Right lobe of liver (tissue), 6 donors: ENCODE measurements at regions not wholly inside any gene's neighbourhood (a gene's known extent, or its start where the extent isn't known, plus 50 kb on each side); places are given as distances from the start of the nearest gene placed in this dataset.

ENCODE experiments used
- ATAC-seq, 4 donors: fragments of 200-7000 bp; cut with Tn5 transposase; one replicate each; pipeline ENCODE4 v1.9.1; 2020; ENCODE audit warnings: mild to moderate bottlenecking in 4 of 4, moderate library complexity in 4 of 4
- DNase-seq, 3 donors: peaks; one replicate each; pipeline ENCODE4 v3.0.0-alpha.2; 2020
- H3K27ac ChIP-seq, 3 donors: fragments of 200-600 bp; one replicate each; pipeline ENCODE4 v1.8.0; 2022
- H3K27me3 ChIP-seq, 2 donors: fragments of 200-600 bp; one replicate each; pipeline ENCODE4 v1.8.0; 2022
- H3K36me3 ChIP-seq, 4 donors: fragments of 200-600 bp; sonication (generic) in 1 of 4; one replicate each; pipeline versions ENCODE4 v1.5.1 to v1.8.0; 2017 to 2022; ENCODE audit warnings: control low read depth in 1 of 4
- H3K4me1 ChIP-seq, 4 donors: fragments of 200-600 bp; sonication (generic) in 1 of 4; one replicate each; pipeline versions ENCODE4 v1.5.1 to v1.8.0; 2017 to 2022; ENCODE audit warnings: control low read depth in 1 of 4
- H3K4me3 ChIP-seq, 3 donors: fragments of 200-600 bp; one replicate each; pipeline ENCODE4 v1.8.0; 2022
- H3K9me3 ChIP-seq, 4 donors: fragments of 200-600 bp; sonication (generic) in 1 of 4; one replicate each; pipeline versions ENCODE4 v1.5.1 to v1.8.0; 2017 to 2022; ENCODE audit warnings: control low read depth in 1 of 4
- POLR2A ChIP-seq: fragments of 450-650 bp; IDR thresholded peaks from one replicate; pipeline ENCODE4 v1.6.1; 2017; ENCODE audit warnings: antibody characterized with exemption, mild to moderate bottlenecking
- WGBS: methylation state at CpG from one replicate; pipeline ENCODE4 v1.1.6; 2018; ENCODE audit warnings: low coverage, low lambda C conversion rate; ENCODE audit not compliant: insufficient coverage; ENCODE audit errors: missing lambda C conversion rate; 5-methylcytosine and 5-hydroxymethylcytosine counted together
- intact Hi-C, 2 donors: fragments of 100-400 bp; cut with DNase I; formaldehyde crosslinking; loops; one replicate each; pipeline versions ENCODE4 v1.11.2 to v1.14.1; 2022
- TF ChIP-seq, protein P1 (sequence below), 4 donors: fragments of 200-600 bp in 3 of 4; fragments of 450-650 bp in 1 of 4; IDR thresholded peaks; one replicate each; pipeline versions ENCODE4 v1.5.1 to v1.8.0; 2016 to 2022; ENCODE audit warnings: antibody characterized with exemption in 4 of 4, mild to moderate bottlenecking in 2 of 4
- donor health status: DM: no; HTN: yes; CAD: no.
- donor health status: DM: no; HTN: no; CAD: no.
- donor health status: DM: no; HTN: no; CAD: no.
- donor health status: DM: no; HTN: yes; CAD: no.
- donor health status: DM: no; HTN: yes; CAD: no.

DNA sequence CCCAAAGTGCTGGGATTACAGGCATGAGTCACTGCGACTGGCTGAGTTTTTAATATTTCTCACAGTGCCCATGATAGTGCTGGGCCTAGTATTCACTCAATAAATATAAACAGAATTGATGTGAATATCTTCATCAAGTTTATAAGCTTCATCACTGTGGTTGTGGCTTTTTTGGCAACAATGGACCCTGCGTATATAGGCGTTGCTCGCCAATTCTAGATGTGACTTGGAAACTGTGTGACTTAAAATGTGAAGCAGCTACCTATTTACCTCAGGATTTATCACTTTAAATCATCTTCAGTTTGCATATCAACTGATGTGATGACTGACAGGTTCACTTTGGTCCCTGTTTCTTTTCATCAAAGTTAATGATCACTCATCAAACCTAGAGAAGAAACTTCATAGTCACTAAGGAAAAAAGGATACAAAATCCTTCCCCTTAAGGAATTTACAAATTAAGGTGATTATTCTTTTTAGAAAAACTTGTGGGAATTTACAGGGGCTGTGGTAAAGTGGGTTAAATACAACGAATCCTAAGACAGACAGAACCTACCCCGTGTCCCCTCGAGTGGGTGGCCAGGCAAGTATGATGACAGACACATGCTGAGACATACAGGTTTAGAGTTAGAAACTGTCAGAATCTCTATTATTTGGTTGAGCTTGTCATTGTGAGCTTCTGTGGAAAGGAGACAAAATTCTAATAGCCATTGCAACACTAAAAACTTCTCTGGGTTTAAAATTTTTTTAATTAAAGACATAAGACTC lies 101.3 kb downstream of the AKAP11 start:
- no peak for TF ChIP-seq POLR2A
- TF ChIP-seq, protein P1, sequence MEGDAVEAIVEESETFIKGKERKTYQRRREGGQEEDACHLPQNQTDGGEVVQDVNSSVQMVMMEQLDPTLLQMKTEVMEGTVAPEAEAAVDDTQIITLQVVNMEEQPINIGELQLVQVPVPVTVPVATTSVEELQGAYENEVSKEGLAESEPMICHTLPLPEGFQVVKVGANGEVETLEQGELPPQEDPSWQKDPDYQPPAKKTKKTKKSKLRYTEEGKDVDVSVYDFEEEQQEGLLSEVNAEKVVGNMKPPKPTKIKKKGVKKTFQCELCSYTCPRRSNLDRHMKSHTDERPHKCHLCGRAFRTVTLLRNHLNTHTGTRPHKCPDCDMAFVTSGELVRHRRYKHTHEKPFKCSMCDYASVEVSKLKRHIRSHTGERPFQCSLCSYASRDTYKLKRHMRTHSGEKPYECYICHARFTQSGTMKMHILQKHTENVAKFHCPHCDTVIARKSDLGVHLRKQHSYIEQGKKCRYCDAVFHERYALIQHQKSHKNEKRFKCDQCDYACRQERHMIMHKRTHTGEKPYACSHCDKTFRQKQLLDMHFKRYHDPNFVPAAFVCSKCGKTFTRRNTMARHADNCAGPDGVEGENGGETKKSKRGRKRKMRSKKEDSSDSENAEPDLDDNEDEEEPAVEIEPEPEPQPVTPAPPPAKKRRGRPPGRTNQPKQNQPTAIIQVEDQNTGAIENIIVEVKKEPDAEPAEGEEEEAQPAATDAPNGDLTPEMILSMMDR (IDR thresholded peaks at IDR 0.05) = no peak
- no peaks in the 10 kb centered on the region for H3K4me1 ChIP-seq
- no peaks in the 10 kb centered on the region for H3K36me3 ChIP-seq
- no peak overlapping the region for H3K4me3 ChIP-seq
- WGBS = 62% methylated on average over 7 of the region's 7 CpGs
- H3K27ac ChIP-seq = no peak overlapping the region
- no peaks in the 10 kb centered on the region for H3K27me3 ChIP-seq
- DNase-seq (no peak), ATAC-seq (no peak)
- intact Hi-C loops = no loop called here
- H3K9me3 ChIP-seq = no peaks in the 10 kb centered on the region

DNA sequence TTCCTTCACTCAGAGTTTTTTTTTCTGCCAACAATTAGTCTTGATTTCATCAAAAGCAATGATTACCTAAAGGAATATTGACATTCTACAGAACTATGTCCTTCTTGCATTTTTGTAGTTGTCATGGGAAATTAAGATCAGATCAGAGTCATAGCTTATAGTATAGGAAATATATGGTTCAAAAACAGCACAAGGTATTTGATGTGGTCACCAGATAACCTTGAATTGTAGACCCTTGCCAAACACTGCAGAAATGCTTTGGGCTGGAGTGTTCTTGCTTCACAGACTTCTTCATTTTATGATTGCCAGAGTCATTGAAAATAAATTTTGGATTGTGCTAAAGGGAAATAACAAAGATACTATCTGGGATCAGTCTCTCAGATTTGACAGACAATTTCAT lies 103.7 kb downstream of the AKAP11 start:
- intact Hi-C loops = no loop called here
- DNase-seq (no peak), ATAC-seq (no peak)
- Histone ChIP-seq H3K4me3 (no peak overlapping the region), H3K27ac (no peak overlapping the region), H3K4me1 (no peaks in the 10 kb centered on the region), H3K9me3 (no peaks in the 10 kb centered on the region), H3K36me3 (no peaks in the 10 kb centered on the region), H3K27me3 (no peaks in the 10 kb centered on the region)
- no peak for TF ChIP-seq POLR2A
- TF ChIP-seq, protein P1 (IDR thresholded peaks at IDR 0.05) = no peak

DNA sequence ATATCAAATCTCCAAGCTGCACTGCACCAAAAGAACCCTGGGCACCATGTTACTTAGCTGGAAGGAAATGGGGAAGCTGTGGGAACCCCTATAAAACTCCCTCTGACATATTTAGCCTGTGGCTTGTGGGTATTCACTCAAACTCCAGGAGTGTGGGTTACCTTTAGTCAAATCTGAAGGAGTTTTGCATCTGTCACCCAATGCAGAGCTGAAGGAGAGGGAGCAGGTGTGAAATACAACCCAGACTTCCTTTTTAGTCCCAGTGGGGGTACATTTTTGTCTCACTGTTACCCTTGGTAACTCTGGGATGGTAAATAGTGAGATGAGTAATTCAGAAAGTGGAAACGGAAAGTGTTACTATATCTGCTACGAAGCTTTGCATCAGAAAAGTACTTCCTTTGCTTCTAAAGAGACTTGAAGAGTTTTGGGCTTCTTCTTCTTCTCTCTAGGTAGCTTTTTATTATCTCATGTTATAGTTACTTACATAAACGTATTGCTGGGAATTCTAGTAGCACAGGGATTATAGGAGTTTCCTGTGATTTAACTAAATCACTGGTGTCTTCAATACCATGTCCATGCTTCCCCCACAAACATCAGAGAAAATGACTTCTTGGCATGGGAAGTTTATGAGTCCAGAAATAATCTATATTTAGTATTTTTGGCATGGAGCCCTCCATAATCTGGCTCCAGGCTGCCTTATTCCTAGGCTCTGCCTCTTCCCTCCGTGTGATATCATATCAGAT lies 105.9 kb downstream of the AKAP11 start:
- no peaks in the 10 kb centered on the region for H3K36me3 ChIP-seq
- no peaks in the 10 kb centered on the region for H3K27me3 ChIP-seq
- no peak overlapping the region for H3K4me3 ChIP-seq
- intact Hi-C loops = no loop called here
- TF ChIP-seq, protein P1 (IDR thresholded peaks at IDR 0.05) = no peak
- no peak for TF ChIP-seq POLR2A
- WGBS = 30% methylated on average over 4 of the region's 4 CpGs
- no peaks in the 10 kb centered on the region for H3K9me3 ChIP-seq
- H3K4me1 ChIP-seq = no peaks in the 10 kb centered on the region
- no peak for DNase-seq
- ATAC-seq = peak in 1 of 4 donors; percentile 23
- H3K27ac ChIP-seq = no peak overlapping the region

DNA sequence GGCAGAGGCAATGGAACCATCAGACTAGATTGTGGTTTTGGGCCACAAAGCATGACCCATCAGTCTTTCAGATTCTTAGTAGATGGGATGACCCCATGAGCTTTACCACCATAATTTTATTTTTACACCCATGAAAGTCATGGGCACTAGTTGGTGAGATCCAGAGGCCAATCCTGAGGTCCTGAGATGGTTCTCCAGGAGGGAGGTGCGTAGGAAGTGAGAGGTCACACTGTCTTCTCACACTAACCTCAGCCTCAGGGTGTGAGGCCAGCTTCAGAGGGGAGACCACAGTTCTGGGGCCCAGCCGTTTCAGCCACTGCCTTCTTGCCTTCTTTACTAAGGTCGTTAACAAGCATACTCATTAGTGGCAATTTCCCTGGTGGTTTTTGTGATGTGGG lies 106.4 kb downstream of the AKAP11 start:
- intact Hi-C loops = no loop called here
- no peak overlapping the region for H3K27ac ChIP-seq

More for the DNA sequence above, 106.4 kb downstream of the AKAP11 start:
- ATAC-seq = no peak
- no peaks in the 10 kb centered on the region for H3K27me3 ChIP-seq
- H3K9me3 ChIP-seq = no peaks in the 10 kb centered on the region
- no peaks in the 10 kb centered on the region for H3K4me1 ChIP-seq
- H3K36me3 ChIP-seq = no peaks in the 10 kb centered on the region
- DNase-seq = no peak
- H3K4me3 ChIP-seq = no peak overlapping the region
- TF ChIP-seq, protein P1 (IDR thresholded peaks at IDR 0.05) = no peak
- no peak for TF ChIP-seq POLR2A
- WGBS = 40% methylated on average over 1 of the region's 3 CpGs
